H1 (cell line): ENCODE measurements at regions not wholly inside any gene's neighbourhood (a gene's known extent, or its start where the extent isn't known, plus 50 kb on each side); places are given as distances from the start of the nearest gene placed in this dataset.

Experiments used
- CTCF ChIP-seq, 3 experiments: IDR thresholded peaks; 1 replicate in 2 of 3; 2 replicates in 1 of 3; pipeline versions ENCODE4 v1.5.1 to v1.6.1; 2011; ENCODE audit warnings: low read length in 3 of 3, mild to moderate bottlenecking in 3 of 3, inconsistent platforms in 2 of 3, low read depth in 1 of 3, moderate library complexity in 1 of 3; ENCODE audit not compliant: insufficient read depth in 1 of 3; ENCODE audit errors: control extremely low read depth in 1 of 3
- E2F6 ChIP-seq: IDR thresholded peaks from 2 replicates; pipeline ENCODE4 v1.6.1; 2012; ENCODE audit warnings: inconsistent platforms
- GABPA ChIP-seq: IDR thresholded peaks from 2 replicates; pipeline ENCODE4 v1.6.1; 2011; ENCODE audit warnings: mild to moderate bottlenecking, low read length, moderate library complexity, borderline replicate concordance; ENCODE audit not compliant: insufficient read depth
- MAFK ChIP-seq: IDR thresholded peaks from 2 replicates; pipeline ENCODE4 v1.6.1; 2012; ENCODE audit warnings: low read depth, mild to moderate bottlenecking, improper control_type of control experiment, low read length
- NRF1 ChIP-seq: IDR thresholded peaks from 2 replicates; pipeline ENCODE4 v1.6.1; 2011; ENCODE audit warnings: mild to moderate bottlenecking, low read depth, low read length, improper control_type of control experiment
- POLR2A ChIP-seq, 2 experiments: IDR thresholded peaks; 1 replicate in 1 of 2; 2 replicates in 1 of 2; pipeline ENCODE4 v1.6.1; 2011; ENCODE audit warnings: low read depth in 2 of 2, low read length in 2 of 2, mild to moderate bottlenecking in 2 of 2; ENCODE audit errors: control extremely low read depth in 1 of 2
- POLR2AphosphoS5 ChIP-seq: IDR thresholded peaks from 2 replicates; pipeline ENCODE4 v1.6.1; 2011; ENCODE audit warnings: low read depth, low read length
- RAD21 ChIP-seq, 2 experiments: IDR thresholded peaks in 1 of 2; conservative IDR thresholded peaks in 1 of 2; 2 replicates each; pipeline ENCODE4 v1.6.1; 2011; ENCODE audit warnings: low read depth in 2 of 2, low read length in 2 of 2, improper control_type of control experiment in 1 of 2, inconsistent platforms in 1 of 2, mild to moderate bottlenecking in 1 of 2, moderate library complexity in 1 of 2
- SRF ChIP-seq: IDR thresholded peaks from 2 replicates; pipeline ENCODE4 v1.6.1; 2011; ENCODE audit warnings: mild to moderate bottlenecking, low read depth, low read length, moderate library complexity
- TAF1 ChIP-seq: IDR thresholded peaks from 2 replicates; pipeline ENCODE4 v1.6.1; 2011; ENCODE audit warnings: mild to moderate bottlenecking, low read depth, low read length
- ZNF274 ChIP-seq: IDR thresholded peaks from 2 replicates; pipeline ENCODE4 v1.7.0; 2012; ENCODE audit warnings: low read length, borderline replicate concordance; ENCODE audit errors: extremely low read depth

GRCh38 chr5:21254161-21254560 lies 1266.2 kb upstream of the CDH18 start:
- TF ChIP-seq ZNF274 = no peak
- TF ChIP-seq CTCF (IDR thresholded peaks at IDR 0.05; ENCODE audit: control extremely low read depth in 1 of 3, insufficient read depth in 1 of 3, low read depth in 1 of 3, low read length in 3 of 3) = no peak
- no peak for TF ChIP-seq TAF1
- TF ChIP-seq POLR2A (IDR thresholded peaks at IDR 0.05; ENCODE audit: control extremely low read depth in 1 of 2, low read depth in 2 of 2, low read length in 2 of 2) = no peak
- no peak for TF ChIP-seq MAFK
- no peak for TF ChIP-seq SRF
- TF ChIP-seq POLR2AphosphoS5 = no peak
- no peak for TF ChIP-seq E2F6
- TF ChIP-seq GABPA = no peak
- no peak for TF ChIP-seq RAD21 (IDR thresholded peaks at IDR 0.05 in 1 of 2, conservative IDR thresholded peaks at IDR 0.05 in 1 of 2; ENCODE audit: low read depth in 2 of 2, low read length in 2 of 2)
- TF ChIP-seq NRF1 = no peak
